ENCODE measurements at regions not wholly inside any gene's neighbourhood (a gene's known extent, or its start where the extent isn't known, plus 50 kb on each side); places are given as distances from the start of the nearest gene placed in this dataset.

- Mint-ChIP-seq H3K27ac (no peak overlapping the region), H3K4me1 (no peaks in the 10 kb centered on the region), H3K36me3 (no peaks in the 10 kb centered on the region), H3K4me3 (no peak overlapping the region), H3K9me3 (peaks cover 6 to 12% of the 10 kb centered on the region in 2 donors), H3K27me3 (no peaks in the 10 kb centered on the region)
- no peak for ATAC-seq (replicated peaks)
- DNase-seq: no peak
Measured at GRCh38 chr4:176627916-176628315, 164.8 kb downstream of the VEGFC start.

GRCh38 chr4:176631611-176632010, 161.1 kb downstream of the VEGFC start:
- Mint-ChIP-seq H3K27me3 (no peaks in the 10 kb centered on the region), H3K4me3 (no peak overlapping the region)

More at GRCh38 chr4:176631611-176632010, 161.1 kb downstream of the VEGFC start:
- Mint-ChIP-seq H3K9me3 (peaks cover 3 to 6% of the 10 kb centered on the region in 2 donors), H3K4me1 (no peaks in the 10 kb centered on the region), H3K27ac (no peak overlapping the region), H3K36me3 (no peaks in the 10 kb centered on the region)
- no peak for ATAC-seq (replicated peaks)
- DNase-seq: no peak

Measured in stimulated activated naive B cell treated with anti-CD40 and anti-IgM and Interleukin-4, amounts not matched to agents 10 μg/mL and 1 μg/mL and 100 μg/mL, for 72 hours (primary cell).